ENCODE measurements at regions not wholly inside any gene's neighbourhood (a gene's known extent, or its start where the extent isn't known, plus 50 kb on each side); places are given as distances from the start of the nearest gene placed in this dataset.

DNA sequence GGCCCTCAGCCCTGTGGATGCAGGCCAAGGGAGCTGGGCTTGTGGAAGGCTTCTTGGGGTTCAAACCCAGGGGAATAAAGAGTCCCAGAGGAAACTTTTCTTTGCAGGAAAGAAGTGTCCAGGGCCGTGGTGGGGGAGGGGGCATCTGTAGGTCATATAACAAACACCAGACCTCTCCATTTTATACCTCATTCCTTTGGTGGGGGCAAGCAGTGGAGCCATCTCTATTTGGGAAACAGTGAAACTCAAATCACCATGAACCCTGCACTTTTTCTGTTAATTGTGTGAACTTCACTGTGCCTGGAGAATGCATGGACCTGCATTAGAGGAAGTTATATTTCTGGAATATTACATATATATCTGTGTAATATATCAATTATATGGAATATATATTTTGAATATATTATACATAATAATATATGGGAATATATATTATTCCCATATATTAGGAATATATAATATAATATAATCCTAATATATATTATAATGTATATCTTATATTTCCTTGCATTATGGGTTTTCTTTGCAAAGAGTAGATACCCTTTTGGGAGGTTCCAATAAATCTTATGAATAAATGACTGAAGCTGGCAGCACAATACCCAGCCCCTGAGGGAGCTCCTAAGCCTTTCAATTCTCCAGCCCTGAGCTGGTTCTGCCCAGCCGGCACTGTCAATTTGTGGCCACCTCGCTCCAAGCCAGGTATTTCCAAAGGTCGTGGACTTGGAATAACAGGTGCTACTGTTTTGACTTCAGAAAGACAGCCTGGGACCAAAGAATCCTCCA is 97.7 kb upstream of the PKDCC start:
- no peak for DNase-seq
- Histone ChIP-seq H3K4me3 (ENCODE audit: insufficient read depth, low read depth, low read length, poor library complexity, severe bottlenecking) (no peak overlapping the region), H3K9me3 (ENCODE audit: control insufficient read depth, low read length) (no peaks in the 10 kb centered on the region), H3K27ac (ENCODE audit: insufficient read depth, low read length, poor library complexity, severe bottlenecking) (no peak overlapping the region), H3K36me3 (ENCODE audit: control insufficient read depth, insufficient read depth, low read length) (no peaks in the 10 kb centered on the region), H3K4me1 (ENCODE audit: control insufficient read depth, insufficient read depth, low read length, poor library complexity, severe bottlenecking) (no peaks in the 10 kb centered on the region), H3K27me3 (replicated peaks; ENCODE audit: control insufficient read depth, insufficient read depth, low read length, poor library complexity, severe bottlenecking) (no peaks in the 10 kb centered on the region)

DNA sequence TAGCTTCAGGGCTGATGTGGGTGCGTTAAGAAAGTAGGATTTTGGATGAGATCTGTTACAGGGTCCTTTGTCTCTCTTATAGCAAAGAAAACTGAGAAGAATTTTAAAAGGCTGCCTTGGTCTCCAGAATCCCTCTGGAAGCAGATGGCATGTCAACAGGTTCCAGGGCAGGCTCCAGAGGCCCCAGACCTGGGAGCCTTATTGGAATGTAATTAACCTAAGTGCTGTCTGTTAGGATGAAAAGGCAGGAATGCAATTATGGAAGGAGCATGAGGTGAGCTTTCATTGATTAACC is 97.2 kb upstream of the PKDCC start:
- H3K4me1 ChIP-seq (ENCODE audit: control insufficient read depth, insufficient read depth, low read length, poor library complexity, severe bottlenecking), result no peaks in the 10 kb centered on the region
- no peak for DNase-seq
- H3K27me3 ChIP-seq (replicated peaks; ENCODE audit: control insufficient read depth, insufficient read depth, low read length, poor library complexity, severe bottlenecking), result no peaks in the 10 kb centered on the region
- no peak overlapping the region for H3K4me3 ChIP-seq (ENCODE audit: insufficient read depth, low read depth, low read length, poor library complexity, severe bottlenecking)
- no peaks in the 10 kb centered on the region for H3K9me3 ChIP-seq (ENCODE audit: control insufficient read depth, low read length)
- no peak overlapping the region for H3K27ac ChIP-seq (ENCODE audit: insufficient read depth, low read length, poor library complexity, severe bottlenecking)
- H3K36me3 ChIP-seq (ENCODE audit: control insufficient read depth, insufficient read depth, low read length), result no peaks in the 10 kb centered on the region

DNA sequence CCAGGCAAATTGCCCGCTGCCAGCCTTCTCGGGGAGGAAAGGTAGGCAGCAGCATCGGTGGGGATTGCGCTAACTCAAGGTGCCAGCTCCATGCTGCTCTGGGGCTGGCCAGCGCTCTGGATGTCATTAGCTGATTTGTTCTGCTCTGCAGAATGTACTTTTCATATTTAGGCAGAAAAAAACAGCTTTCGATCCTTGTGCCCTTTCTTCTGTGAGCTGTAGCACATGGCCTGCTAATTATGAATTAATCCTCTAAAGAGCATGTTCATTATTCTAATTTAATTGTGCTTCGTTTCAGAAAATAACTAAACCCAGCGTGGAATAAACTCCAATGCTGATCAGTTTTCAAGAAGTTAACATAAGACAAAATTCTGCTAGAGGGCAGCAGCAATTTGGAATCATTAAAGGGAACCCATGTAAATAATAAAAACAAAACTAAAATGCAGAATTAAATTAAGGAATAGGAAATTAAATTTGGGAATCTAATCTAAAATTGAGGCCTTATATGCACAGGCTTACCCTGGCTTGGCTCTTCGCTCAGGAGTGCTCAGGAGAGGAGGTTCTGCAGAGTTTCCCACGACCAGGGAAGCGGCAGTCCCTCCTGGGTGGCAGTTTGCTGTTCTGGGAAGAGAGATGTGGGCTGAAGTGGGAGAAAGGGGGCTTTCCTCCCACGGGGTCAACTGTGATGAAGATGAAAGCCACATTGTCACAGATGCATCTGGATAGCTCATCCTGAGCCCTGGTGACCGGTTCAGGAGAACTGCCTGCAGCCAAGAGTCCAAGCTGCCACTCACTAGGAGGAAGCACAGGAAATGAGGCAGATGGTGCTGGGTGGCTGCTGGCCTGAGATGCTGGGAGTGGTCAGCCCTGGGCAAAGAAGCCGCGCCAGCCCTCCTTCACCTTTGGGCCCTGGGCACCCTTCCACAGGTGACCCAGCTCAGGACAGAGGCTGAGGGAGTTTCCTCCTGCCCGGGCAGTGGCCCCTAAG is 93.2 kb upstream of the PKDCC start:
- no peak overlapping the region for H3K27ac ChIP-seq (ENCODE audit: insufficient read depth, low read length, poor library complexity, severe bottlenecking)
- H3K9me3 ChIP-seq (ENCODE audit: control insufficient read depth, low read length), result no peaks in the 10 kb centered on the region
- H3K4me1 ChIP-seq (ENCODE audit: control insufficient read depth, insufficient read depth, low read length, poor library complexity, severe bottlenecking), result no peaks in the 10 kb centered on the region
- no peak overlapping the region for H3K4me3 ChIP-seq (ENCODE audit: insufficient read depth, low read depth, low read length, poor library complexity, severe bottlenecking)
- no peak for DNase-seq
- no peaks in the 10 kb centered on the region for H3K27me3 ChIP-seq (replicated peaks; ENCODE audit: control insufficient read depth, insufficient read depth, low read length, poor library complexity, severe bottlenecking)
- no peaks in the 10 kb centered on the region for H3K36me3 ChIP-seq (ENCODE audit: control insufficient read depth, insufficient read depth, low read length)

DNA sequence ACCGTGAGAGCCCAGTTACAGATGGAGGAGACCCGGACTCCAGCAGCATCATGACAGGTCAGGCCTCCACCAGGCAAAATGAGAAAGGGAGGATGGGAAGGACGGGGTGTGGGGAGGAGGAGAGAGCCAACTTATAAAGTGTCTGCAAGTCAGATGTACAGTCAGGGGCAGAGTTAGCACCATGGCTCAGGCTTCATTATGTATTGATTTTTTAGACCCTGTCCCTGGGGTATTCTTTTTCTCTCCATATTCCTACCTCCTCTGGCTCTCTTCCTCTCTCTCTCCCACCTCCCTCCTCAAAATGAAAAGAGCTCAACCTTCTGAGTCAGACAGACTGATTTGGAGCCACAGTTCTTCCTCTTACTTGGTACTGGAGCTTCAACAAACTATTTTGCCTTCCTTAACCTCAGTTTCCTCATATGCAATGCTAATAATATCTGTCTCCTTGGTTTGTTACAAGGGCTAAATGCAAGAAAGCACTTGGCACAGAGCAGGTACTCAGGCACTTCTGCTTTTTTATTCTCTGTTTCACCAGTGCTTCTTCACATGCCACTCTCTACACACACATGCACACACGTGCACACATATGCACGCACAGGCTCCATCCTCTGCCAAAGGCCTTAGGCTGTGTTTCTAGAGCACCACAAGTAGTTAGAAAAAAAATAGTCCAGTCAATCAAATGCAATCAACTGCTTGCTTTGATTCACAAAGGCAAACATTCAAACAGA is 92.3 kb upstream of the PKDCC start:
- H3K36me3 ChIP-seq (ENCODE audit: control insufficient read depth, insufficient read depth, low read length), result no peaks in the 10 kb centered on the region
- DNase-seq, result no peak

DNA sequence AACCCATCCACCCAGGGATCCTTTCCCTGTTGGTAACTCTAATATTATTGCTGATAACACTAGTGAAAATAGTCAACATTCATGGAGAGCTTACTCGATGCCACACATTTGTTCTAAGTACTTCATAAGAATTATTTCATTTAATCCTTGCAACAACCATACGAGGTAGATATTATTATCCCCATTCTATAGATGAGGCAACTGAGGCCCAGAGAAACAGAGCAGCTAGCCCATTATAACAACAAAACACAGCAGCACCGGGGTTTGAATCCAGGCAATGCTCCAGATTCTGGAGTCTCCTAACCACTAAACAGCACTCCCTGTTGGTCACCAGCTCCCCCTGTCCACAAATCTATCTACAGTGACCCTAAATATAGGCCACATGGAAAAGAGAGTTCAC is 90.4 kb upstream of the PKDCC start:
- H3K27ac ChIP-seq (ENCODE audit: insufficient read depth, low read length, poor library complexity, severe bottlenecking), result no peak overlapping the region
- H3K36me3 ChIP-seq (ENCODE audit: control insufficient read depth, insufficient read depth, low read length), result no peaks in the 10 kb centered on the region
- no peaks in the 10 kb centered on the region for H3K27me3 ChIP-seq (replicated peaks; ENCODE audit: control insufficient read depth, insufficient read depth, low read length, poor library complexity, severe bottlenecking)
- no peaks in the 10 kb centered on the region for H3K4me1 ChIP-seq (ENCODE audit: control insufficient read depth, insufficient read depth, low read length, poor library complexity, severe bottlenecking)
- H3K4me3 ChIP-seq (ENCODE audit: insufficient read depth, low read depth, low read length, poor library complexity, severe bottlenecking), result no peak overlapping the region
- no peaks in the 10 kb centered on the region for H3K9me3 ChIP-seq (ENCODE audit: control insufficient read depth, low read length)
- no peak for DNase-seq

More for the DNA sequence above, 92.3 kb upstream of the PKDCC start:
- H3K27me3 ChIP-seq (replicated peaks; ENCODE audit: control insufficient read depth, insufficient read depth, low read length, poor library complexity, severe bottlenecking), result no peaks in the 10 kb centered on the region
- H3K27ac ChIP-seq (ENCODE audit: insufficient read depth, low read length, poor library complexity, severe bottlenecking), result no peak overlapping the region
- H3K4me3 ChIP-seq (ENCODE audit: insufficient read depth, low read depth, low read length, poor library complexity, severe bottlenecking), result no peak overlapping the region
- no peaks in the 10 kb centered on the region for H3K4me1 ChIP-seq (ENCODE audit: control insufficient read depth, insufficient read depth, low read length, poor library complexity, severe bottlenecking)
- no peaks in the 10 kb centered on the region for H3K9me3 ChIP-seq (ENCODE audit: control insufficient read depth, low read length)

DNA sequence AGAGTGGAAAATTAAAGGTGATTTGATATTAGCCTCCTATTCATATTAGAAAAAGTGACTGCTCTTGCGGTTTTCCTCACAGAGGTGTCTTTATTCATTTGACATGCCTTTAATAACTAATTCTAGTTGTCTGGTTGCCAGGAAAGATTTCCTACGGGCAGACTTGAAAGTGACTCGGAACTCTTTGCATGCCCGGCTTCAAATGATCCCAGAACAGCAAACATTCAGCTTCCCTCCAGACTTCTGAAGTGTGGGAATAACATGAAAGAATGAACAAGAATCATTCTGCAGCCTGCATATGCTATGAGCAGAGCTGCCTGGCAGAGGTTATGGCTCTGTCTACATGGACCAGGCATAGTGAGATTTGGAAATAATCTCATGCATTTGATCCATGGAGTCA is 89.6 kb upstream of the PKDCC start:
- Histone ChIP-seq H3K27me3 (replicated peaks; ENCODE audit: control insufficient read depth, insufficient read depth, low read length, poor library complexity, severe bottlenecking) (no peaks in the 10 kb centered on the region), H3K9me3 (ENCODE audit: control insufficient read depth, low read length) (no peaks in the 10 kb centered on the region), H3K4me1 (ENCODE audit: control insufficient read depth, insufficient read depth, low read length, poor library complexity, severe bottlenecking) (no peaks in the 10 kb centered on the region), H3K4me3 (ENCODE audit: insufficient read depth, low read depth, low read length, poor library complexity, severe bottlenecking) (no peak overlapping the region), H3K27ac (ENCODE audit: insufficient read depth, low read length, poor library complexity, severe bottlenecking) (no peak overlapping the region), H3K36me3 (ENCODE audit: control insufficient read depth, insufficient read depth, low read length) (no peaks in the 10 kb centered on the region)
- DNase-seq, result no peak

DNA sequence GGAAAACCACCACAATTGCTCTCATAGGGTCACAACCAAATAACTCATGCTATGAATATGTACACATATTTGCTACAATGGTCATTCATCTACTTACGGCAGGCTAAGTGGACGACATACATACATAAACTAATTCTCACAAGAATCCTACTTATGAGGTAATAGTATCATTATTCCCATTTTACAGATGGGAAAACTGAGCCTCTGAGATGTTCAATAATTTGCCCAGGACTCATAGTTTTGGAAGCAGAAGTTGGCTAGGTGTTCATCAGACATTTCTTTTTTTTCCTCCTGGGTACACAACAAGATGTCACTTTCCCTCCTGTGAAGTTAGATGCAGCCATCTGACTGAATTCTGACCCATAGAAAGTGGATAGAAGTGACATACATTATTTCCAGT is 89.0 kb upstream of the PKDCC start:
- Histone ChIP-seq H3K27me3 (replicated peaks; ENCODE audit: control insufficient read depth, insufficient read depth, low read length, poor library complexity, severe bottlenecking) (no peaks in the 10 kb centered on the region), H3K36me3 (ENCODE audit: control insufficient read depth, insufficient read depth, low read length) (no peaks in the 10 kb centered on the region), H3K9me3 (ENCODE audit: control insufficient read depth, low read length) (no peaks in the 10 kb centered on the region), H3K4me1 (ENCODE audit: control insufficient read depth, insufficient read depth, low read length, poor library complexity, severe bottlenecking) (no peaks in the 10 kb centered on the region), H3K4me3 (ENCODE audit: insufficient read depth, low read depth, low read length, poor library complexity, severe bottlenecking) (no peak overlapping the region), H3K27ac (ENCODE audit: insufficient read depth, low read length, poor library complexity, severe bottlenecking) (no peak overlapping the region)
- no peak for DNase-seq

DNA sequence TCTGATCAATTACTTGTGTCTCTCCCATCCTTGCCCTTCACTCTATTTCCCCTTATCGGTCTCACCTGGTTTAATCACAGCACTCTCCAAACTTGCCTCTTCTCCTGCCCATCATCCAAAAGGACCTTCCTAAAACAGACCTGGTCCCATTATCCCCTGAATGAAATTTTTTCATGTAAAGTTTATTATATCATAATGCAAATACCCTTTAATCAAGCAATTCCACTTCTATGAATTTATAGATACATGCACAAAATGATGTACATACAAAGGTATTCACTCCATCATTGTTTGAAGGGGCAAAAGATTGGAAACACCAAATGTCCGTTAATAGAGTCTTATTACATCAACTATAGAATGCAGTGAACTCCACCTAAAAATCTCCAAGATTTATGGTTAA is 88.1 kb upstream of the PKDCC start:
- Histone ChIP-seq H3K27ac (ENCODE audit: insufficient read depth, low read length, poor library complexity, severe bottlenecking) (no peak overlapping the region), H3K4me1 (ENCODE audit: control insufficient read depth, insufficient read depth, low read length, poor library complexity, severe bottlenecking) (no peaks in the 10 kb centered on the region), H3K9me3 (ENCODE audit: control insufficient read depth, low read length) (no peaks in the 10 kb centered on the region), H3K4me3 (ENCODE audit: insufficient read depth, low read depth, low read length, poor library complexity, severe bottlenecking) (no peak overlapping the region), H3K27me3 (replicated peaks; ENCODE audit: control insufficient read depth, insufficient read depth, low read length, poor library complexity, severe bottlenecking) (no peaks in the 10 kb centered on the region), H3K36me3 (ENCODE audit: control insufficient read depth, insufficient read depth, low read length) (no peaks in the 10 kb centered on the region)
- DNase-seq, result no peak

DNA sequence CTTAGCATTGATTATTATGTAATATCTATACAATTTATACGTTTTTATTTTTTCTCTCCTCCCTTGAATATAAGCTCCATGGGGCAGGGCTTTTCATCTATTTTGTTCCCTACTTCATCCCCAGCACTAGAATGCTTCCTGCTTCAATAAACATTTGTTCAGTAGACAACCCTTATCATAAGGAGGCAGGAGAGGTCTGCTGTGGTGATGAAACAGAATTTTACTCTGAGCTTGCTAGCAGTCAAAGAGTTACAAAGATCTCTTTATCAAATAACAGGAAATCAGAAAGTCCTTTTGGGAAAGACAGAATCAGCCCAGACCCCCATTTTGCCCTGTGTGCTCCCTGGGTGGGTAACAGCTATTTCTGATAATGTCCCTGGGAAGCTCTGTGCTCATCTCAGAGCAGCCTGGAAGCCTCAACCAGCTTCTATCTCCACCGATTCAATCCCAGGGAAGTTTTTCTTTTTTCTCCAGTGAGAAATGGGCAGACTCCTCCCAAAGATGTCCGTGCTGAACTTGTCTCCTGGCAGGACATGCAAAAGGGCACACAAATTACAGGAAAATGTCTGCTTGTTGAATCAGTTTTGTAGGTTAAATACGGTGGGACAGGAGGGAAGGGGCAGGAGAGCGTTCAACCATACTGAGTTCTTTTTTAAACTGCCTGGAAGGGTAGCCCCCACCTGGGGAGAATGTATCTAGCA is 84.7 kb upstream of the PKDCC start:
- H3K9me3 ChIP-seq (ENCODE audit: control insufficient read depth, low read length), result no peaks in the 10 kb centered on the region
- no peaks in the 10 kb centered on the region for H3K27me3 ChIP-seq (replicated peaks; ENCODE audit: control insufficient read depth, insufficient read depth, low read length, poor library complexity, severe bottlenecking)
- H3K4me3 ChIP-seq (ENCODE audit: insufficient read depth, low read depth, low read length, poor library complexity, severe bottlenecking), result no peak overlapping the region
- H3K36me3 ChIP-seq (ENCODE audit: control insufficient read depth, insufficient read depth, low read length), result no peaks in the 10 kb centered on the region
- no peaks in the 10 kb centered on the region for H3K4me1 ChIP-seq (ENCODE audit: control insufficient read depth, insufficient read depth, low read length, poor library complexity, severe bottlenecking)
- no peak for DNase-seq
- no peak overlapping the region for H3K27ac ChIP-seq (ENCODE audit: insufficient read depth, low read length, poor library complexity, severe bottlenecking)

All from effector memory CD4-positive, alpha-beta T cell (primary cell).